NCI-H748 (cell line): ENCODE measurements at regions not wholly inside any gene's neighbourhood (a gene's known extent, or its start where the extent isn't known, plus 50 kb on each side); places are given as distances from the start of the nearest gene placed in this dataset.

Experiments
- DNase-seq: peaks from one replicate; lab custom pipeline; 2025; ENCODE audit not compliant: unreplicated experiment; lab: John Stamatoyannopoulos, UW

DNA sequence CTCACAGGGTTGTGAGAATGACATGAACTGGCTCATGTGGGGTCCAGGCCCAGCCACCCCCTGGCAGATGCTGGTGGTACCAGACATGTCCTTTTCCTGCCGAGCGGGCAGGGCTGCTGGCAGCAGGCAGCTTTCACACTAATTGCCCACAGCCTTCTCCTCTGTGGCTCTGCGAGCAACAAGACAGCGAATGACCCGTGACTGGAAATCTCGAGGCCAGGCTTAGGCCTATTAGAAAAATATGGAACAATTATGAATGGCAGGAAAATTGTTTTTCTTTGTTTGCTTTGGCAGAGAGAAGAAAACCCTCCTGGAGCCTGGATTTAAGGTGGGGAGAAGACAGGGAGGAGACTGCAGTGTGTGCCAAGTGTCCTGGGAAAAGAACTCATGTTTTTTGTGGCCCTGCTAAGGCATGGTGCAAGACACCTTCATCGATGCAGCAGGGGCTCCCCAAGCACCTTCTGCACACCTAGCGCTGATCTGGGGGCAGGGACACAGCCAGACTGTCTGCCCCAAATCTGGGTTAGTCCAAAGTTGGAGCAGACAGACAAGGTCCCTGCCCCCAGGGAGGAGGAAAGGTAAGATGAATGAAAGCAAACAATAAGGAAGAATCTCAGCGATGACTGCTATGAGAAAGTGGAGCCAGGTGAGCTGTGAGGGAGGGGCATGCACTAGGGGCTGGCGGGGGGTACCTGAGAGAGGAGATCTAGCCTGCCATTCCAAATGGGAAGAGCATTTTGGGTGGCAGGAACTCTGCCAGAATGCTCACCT is 193.8 kb upstream of the TLE3 start:
- peak; percentile 28 for DNase-seq

DNA sequence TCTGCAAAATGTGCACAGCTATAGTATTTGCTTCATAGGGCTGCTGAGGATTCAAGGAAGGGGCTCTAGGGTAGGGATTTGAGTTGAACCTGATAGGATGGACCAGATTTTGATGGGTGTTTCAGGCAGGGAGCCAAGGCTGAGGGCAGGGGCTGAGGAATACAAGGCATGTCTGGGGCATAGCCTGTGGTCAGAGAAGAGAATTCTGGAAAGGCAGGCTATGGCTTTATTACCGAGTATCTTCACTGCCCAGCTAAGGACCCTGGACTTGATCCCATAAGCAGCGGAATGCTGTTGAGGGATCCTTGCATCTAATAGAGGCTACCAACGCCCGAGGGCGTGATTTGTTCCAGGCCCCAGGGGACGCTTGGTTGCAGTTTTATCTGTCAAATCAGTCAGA is 193.0 kb upstream of the TLE3 start:
- no peak for DNase-seq

DNA sequence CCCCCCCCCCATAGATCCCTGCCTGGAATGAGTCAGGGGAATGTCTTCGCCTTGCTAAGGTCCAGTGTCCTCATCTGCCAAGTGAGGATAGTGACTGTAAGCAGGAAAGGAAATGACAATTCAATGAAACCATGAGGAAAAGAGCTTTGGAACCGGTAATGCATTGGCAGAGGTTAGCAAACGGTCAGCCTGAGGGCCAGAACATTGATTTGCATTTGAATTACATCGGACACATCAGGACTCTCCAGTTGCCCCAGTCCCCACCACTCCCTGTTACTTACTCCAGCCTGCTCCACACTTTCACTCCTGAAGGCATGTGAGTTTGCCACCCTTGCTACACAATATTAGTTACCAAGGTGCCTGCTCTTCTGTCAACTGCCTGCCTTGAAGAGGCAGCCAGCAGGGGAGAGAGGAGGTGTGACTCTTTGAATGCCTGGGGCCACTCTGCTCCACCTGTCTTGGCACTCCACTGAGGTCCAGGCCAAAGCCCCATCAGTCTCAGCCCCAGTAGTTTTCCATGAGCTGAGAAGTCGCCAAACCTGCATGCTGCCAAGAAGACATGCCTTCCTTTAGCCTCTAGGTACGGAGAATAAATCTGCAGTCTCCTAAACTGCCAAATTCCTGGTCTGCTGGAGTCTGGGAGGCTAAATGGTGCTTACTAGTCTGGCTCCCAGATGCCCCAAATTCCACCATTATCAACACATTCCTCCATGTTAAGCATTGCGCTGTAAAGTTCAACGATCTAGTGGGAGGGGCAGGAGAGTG is 191.7 kb upstream of the TLE3 start:
- no peak for DNase-seq

DNA sequence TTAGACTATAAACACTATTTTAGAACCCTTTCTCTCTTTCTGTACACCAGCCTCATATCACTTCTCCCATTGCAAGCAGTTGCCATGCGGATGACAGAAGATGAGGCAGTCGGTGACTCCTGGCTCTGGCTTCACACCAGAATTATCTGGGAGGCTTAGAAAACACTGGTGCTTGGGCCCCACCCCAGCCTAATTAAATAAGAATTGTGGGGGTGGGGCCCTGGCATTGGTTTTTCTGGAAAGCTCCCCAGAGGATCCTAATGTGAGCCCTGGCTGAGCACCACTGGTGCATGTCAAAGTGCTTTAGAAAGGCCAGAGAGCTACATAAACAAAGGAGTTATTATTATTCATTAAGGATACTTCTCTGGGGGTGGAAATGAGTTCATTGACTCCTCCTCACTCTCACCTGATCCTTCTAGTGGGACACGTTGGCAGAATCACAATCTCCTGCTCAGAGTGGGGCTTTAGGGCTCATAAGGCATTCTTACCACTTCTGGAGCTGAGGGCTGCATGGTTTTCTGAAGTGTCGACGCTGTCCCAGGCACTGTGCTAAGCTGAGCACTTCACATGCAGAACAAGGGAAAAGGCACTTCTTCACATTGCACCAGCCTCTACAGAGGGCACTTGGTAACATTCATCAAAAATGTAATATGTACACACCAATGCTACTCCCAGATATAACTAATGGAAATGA is 188.5 kb upstream of the TLE3 start:
- no peak for DNase-seq

DNA sequence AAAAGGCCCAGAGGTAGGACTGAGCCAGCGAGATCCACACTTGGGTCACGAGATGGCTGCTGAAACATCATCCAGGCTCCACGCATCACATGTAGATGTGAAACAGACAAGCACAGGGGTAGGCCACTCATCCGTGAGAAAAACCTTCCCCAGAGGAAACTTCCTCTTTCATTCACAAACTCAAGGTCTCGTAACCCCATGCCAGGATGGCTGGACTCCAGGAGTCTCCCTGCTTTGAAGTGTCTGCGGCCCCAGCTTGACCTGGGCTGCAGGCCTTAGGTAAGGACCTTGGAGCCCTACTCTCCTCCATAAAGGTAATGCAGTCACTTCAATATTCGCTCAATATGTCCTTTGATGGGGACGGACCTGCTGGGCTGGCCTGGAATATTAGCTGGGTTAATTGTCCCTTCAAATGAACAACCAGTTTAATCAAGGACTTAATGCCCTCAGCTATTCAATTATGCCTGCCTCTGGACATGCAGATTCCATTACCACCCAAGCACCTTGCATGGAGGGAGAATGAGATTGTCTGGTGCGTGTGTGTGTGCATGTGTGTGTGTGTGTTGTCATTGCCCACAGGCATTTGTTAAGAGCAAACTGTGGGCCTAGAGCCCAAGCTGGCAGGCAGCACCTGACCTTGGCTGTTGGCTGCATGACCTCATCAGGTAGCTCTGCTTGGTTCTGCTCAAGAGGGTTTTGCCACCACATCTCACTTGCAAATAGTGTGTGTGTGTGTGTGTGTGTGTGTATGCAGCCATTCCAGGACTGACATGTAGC is 186.9 kb upstream of the TLE3 start:
- DNase-seq, result no peak

DNA sequence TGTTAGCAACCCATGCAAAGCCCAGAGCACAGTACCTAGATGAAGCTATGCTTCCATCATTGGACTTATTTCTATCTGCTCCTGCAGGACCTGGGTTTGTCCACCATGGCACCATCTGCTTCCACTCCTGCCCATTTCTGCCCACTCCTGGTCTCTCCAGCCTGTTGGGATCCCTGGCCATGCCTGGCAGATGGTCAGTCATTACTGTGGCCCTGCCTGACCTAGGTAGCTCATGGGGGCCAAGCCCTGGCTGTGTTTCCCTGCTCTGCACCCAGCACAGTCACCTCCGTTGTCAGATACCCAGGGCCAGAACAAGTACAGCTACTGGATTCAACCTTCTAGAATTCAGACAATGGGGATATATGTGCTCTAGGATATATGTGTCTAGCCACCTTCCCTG is 185.8 kb upstream of the TLE3 start:
- no peak for DNase-seq

DNA sequence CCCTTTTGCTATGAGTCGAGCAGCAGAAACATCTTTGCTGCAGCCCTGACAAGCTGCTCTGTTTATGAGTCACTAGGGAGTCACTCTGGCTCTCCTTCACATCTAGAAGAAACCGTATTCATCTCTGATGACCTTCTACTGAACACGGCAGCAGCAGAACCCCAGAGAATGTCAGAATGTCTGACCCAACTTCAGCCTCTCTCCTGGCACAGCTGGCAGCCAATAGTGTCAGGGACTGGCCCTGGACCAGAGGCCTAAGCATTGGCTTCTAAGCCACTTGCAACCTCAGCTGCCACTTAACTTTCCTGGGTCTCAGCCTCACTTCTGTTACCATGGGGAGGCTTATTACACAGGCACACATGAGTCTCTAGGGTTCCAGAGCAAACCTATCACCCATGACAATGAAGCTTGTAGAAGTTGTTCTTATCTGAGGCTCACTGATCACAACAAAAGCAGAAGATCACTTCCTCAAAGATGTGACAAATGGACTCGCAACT is 184.1 kb upstream of the TLE3 start:
- no peak for DNase-seq

DNA sequence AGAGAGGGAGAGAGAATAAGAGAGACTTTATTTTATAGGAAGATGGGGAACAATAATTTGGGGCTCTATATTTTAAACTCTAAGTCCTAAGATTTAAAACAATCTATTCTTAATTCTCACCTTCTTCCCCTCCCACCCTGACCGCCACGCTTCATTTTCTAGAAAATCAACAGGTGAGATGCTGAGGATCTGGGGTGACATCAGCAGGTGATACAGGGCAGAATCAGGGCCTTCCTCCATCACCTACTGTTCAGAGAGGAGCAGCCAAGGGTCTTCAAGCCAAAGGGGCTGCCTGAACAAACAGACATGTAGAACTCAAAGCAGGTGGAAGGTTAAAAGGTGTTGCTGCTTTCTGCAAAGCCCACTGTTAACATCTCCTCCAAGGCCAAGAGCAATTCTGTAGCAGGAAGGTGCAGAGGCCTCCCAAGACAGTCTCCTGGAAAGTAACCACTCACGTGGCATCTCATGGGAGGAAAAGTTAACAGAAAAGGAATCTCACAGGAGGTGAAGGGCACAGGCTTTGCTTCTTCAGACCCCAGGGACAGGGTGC is 183.6 kb upstream of the TLE3 start:
- DNase-seq, result no peak

DNA sequence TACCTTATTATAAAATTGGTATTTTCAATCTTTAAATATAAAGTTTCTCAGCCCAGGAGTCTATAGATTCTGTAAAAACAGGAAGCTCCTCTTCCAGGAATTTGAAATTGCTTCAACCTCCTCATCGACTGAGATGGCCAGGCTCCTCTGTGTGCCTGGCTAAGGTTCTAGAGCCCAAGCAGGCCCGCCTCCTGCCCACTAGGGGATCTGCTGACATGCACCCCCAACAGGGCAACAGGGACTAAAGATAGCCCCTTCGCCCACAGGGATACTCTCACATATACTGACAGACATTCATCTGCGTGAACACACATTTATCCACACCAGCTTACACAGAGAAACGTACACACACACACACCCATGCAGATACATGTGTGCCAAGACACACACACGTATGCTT is 183.1 kb upstream of the TLE3 start:
- no peak for DNase-seq

DNA sequence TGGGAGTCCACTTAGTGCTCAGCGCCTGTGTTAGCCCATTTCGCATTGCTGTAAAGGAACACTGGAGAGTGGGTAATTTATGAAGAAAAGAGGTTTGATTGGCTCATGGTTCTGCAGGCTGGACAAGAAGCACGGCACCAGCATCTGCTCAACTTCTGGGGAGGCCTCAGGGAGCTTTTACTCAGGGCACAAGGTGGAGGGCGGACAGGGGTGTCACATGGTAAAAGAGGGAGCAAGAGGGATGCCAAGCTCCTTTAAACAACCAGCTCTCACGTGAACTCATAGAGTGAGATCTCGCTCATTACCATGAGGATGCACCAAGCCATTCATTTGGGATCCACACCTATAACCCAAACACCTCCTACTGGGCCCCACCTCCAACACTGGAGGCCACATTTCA is 181.4 kb upstream of the TLE3 start:
- DNase-seq, result no peak

DNA sequence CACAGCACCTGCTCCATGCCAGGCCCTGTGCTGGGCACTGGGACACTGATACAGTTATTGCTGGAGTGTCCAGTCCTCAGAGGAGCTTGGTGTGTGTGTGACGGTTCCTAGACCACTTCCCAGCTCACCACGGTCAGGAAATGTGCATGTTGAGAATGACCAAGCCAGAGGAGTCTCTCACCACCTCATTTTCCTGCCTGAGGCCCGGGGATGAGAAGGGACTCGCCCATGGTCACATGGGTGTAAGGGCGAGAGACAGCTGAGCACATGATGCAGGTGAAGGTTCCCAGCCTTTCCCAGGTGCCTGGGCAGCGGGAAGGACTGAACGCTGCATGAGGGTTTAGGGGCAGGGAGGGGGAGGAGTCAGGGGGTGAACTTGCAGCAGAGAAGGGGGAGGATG is 180.9 kb upstream of the TLE3 start:
- no peak for DNase-seq

DNA sequence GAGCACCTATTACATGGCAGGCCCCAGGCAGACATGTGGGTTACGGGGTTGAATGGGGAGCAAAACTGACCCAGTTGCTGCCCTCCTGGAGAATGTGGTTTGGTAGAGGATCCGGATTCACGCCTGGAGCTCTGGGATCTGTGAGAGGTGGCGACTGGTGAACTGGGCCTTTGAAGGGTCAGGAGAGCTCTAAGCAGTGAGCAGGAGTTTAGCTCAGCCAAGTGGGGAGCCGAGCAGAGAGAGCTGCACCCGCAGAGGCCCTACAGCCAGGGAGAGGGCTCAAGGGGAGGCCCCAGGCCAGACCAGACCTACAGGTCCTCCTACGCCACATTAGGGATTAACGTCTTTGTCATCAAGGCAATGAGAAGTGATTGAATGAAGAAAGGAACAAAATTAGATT is 179.8 kb upstream of the TLE3 start:
- DNase-seq, result no peak

DNA sequence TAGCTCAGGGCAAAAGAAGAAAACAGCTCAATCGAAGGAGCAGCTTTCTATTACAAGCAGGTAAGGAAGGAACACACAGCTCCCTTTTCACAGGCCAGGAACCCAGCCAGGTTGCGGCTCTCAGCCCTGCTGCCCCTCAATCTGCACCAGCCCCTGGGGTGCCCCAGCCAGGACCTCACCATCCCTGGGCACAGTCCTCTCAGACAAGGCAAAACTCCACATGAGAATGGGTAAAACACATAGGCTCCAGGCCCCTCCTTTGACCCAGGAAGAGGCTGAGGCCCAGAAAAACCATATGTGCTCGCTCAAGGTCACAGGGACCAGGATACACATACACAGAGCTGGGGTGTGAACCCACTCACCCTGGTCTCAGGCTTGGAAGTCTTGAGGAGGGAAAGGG is 178.7 kb upstream of the TLE3 start:
- DNase-seq, result no peak

DNA sequence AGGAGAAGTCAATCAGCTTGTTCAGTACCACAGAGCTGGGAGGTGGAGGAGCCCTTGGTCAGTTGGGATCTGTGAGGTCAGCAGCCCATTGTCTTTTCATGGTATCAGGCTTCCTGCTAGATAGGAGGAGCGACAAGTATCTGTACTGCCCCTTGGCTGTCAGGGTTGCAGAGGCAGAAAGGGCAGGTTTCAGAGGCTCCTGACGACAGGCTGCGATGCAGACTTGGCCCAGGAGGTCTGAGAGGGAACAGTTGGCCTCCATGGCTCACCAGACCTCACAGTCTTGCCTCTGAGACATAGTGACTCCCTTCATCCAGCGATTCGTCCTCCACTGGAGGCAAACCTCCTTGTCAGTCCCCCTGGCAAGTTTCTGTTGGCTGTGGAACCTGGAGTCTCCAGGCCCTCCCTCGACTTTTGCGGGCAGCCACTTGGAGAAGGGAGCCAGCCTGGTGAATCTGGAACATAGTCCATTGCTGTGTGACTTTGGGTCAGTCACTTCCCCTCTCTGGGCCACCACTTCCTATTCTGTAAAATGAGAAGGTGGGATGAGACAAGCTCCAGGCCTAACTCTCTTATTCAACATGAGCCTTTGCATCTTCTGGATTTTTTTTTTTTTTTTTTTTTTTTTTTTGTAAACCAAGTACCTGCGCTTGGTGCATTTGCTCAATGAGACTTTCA is 177.9 kb upstream of the TLE3 start:
- no peak for DNase-seq

DNA sequence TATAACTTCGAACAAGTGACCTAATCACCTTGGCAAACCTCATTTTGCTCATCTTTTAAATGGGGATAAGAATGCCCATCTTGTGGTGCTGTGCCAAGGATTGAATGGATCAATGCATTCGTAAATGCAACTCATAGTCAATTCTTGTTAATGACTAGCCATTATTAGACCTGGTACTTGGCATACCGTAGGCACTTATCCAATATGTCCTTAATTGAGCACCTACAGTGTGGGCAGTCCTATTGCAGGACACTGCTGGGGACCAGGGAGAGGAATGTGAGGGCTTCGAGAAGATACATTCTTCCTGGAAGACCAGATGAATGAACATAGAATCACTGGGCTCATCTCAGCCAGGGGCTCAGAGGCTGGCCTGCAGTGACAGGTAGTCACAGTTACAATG is 177.2 kb upstream of the TLE3 start:
- no peak for DNase-seq

DNA sequence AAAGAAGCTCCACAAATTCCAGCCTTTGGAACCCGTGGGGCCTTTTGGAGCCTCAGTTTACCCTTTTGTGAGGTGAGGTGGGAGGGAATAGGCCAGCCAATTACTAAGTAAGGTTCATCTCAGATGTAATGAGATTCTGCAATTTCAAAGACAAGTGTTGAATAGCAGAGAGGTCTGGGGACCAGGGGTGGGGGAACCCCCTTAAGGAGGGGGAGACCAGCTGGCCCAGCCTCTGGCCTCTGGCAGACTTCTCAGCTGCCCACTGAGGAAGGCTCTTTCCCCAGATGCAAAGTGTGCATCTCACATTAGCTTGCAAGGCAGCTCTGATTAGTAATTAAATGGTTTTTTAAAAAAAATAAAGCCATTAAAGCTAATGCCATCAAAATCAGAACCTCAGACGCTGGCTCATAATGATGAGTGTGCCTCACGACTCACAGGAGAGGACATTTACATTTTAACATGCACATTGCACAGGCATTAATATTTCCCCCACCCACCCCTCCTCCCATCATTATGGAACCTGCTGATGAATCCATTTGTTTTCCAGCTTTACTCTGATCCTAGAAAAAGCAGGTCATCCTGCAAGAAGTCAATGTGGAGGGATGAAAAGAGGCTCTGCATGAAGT is 176.7 kb upstream of the TLE3 start:
- DNase-seq, result no peak

DNA sequence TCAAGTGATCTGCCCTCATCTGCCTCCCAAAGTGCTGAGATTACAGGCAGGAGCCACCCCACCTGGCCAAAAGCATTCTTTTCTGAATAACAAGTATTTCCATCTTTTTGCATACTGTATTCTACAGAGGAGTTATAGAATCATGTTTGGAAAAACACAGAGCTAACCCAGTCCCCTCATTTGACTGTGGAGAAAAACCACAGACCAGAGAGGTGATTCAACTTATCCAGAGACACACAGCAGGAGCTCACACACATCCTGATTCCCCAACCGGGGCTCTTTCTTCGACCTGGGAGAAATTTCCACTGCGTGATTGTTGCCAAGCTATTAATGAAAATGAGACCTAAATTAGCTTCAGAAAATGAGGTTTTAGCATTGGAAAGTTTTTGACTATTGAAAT is 176.1 kb upstream of the TLE3 start:
- no peak for DNase-seq

DNA sequence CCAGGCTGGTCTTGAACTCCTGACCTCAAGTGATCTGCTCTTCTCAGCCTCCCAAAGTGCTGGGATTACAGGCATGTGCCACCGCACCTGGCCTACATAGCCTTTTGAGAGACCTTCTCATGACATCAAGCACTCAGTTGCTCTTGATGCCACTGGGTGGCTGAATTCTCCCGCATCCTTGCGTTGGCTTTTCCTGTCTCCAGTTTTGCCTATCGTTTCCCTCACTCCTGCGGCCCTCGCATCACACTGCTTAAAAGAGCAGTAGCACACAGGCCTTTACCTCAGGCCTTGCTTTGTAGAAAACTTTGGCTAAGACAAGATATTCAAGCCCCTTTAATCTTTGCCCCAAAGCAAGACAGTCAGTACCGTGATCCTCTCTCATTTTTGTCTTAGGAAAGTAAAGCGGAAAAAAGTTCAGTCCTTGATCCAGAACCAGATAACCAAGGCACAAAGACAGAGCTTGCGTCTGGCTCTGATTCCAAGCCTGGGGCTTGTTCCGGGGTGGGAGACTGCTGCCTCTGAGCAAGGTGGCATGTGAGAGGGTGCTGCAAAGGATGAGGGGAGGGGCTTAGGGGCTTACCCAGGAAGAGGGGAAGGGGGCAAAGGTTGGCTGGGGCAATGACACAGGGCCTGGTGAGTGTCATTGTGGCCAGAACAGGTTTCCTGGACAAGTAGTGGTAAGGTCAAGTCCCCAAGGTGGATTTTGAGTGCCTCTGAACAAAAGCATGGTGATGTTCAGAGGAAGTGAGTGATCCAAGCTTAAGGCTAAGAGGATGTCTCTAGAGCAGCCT is 175.0 kb upstream of the TLE3 start:
- DNase-seq, result no peak

DNA sequence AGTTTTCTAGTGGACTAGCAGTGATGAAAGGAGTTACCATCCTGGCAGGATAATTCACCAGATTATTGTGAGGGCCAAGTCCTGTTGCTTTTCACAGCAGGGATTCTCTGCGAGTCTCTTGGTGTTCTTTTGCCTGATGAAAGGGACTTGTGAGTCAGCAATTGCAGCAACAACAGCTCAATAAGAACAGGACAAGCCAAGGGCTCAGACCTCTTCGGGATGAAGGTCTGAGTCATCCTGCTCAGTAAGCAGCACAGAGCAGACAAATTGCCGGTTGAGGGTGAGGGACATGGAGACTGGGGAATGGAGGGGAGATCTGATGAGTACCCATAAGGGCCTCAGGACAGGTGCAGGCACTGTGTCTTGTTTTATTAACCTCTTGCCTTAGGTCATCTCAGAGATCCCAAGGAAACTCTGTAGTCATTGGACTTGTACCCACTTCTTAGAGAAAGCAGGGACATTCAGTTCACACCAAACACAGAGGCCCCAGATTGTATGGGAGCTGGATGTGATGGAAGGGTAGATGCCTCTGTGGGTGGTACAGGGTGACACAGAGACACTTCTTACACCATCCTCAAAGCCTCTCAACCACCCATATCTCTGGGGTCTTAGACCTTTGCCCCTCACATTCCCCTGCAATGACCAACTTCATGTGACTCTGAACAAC is 173.8 kb upstream of the TLE3 start:
- DNase-seq, result no peak
